ENCODE measurements at regions not wholly inside any gene's neighbourhood (a gene's known extent, or its start where the extent isn't known, plus 50 kb on each side); places are given as distances from the start of the nearest gene placed in this dataset.

DNA sequence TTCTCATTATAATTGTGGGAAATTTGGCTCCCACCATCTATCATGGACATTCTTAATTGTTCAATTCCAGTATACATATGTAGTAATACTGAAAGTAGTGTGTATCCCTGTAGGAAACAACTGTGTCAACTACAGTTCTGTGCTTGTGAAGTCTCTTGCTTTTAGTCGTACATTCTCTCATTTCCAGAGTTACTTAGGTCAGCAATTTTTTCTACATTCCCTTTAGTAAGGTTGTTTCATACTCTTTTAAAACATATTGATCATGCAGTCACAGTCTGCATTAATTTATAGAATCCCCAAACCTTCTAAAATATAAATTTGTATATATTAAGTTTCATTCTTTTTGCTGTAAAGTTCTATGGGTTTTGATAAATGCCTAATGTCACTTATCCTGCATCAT is 289.2 kb upstream of the PCDH10 start:
- no peak for DNase-seq (ENCODE audit: low read depth, low spot score)

DNA sequence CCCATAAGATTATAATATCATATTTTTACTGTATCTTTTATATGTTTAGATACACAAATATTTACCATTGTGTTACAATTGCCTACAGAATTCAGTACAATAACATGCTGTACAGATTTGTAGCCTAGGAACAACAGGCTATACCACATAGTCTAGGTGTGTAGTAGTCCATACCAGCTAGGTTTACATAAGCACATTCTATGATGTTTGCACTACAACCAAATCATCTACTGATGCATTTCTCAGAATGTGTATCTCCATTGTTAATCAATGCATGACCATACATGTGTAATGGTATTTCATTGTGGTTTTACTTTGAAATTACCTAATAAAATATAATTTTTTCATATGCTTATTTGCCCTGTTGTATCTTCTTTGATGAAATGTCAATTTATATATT is 288.1 kb upstream of the PCDH10 start:
- no peak for DNase-seq (ENCODE audit: low read depth, low spot score)

DNA sequence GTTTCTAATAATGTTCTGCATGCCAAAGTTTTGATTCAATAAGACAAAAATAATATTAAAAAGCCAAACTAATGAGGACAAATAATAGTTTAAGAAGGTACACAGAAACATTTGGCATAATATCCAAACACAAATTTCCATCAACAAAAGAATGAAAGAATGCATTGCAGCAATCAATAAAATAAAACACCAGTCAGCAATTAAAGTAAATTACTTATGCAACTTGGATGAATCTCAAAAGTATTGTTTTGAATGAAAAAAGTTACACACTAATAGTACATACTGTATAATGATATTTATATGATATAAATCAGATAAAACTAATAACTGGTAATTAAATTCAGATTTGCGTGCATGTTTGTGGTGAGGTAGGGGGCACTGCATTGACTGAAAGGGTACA is 285.5 kb upstream of the PCDH10 start:
- no peak for DNase-seq (ENCODE audit: low read depth, low spot score)

DNA sequence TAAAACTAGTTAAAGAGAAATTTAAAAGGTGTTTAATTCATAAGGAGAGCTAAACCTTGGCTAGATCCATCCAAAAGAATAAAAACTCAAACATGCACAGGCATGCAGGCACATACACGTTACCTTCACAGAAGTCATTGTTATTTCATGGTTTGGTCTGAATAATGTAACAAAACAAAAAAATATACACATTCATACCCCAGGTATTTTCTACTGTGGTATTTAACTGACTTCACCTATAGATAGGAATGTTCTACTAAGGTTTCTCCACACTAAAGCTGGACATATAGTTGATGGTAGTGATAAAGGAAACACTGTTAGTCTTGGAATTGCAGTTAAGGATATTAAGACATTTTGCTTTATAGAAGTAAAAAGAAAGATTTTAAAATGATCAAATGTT is 283.6 kb upstream of the PCDH10 start:
- no peak for DNase-seq (ENCODE audit: low read depth, low spot score)

DNA sequence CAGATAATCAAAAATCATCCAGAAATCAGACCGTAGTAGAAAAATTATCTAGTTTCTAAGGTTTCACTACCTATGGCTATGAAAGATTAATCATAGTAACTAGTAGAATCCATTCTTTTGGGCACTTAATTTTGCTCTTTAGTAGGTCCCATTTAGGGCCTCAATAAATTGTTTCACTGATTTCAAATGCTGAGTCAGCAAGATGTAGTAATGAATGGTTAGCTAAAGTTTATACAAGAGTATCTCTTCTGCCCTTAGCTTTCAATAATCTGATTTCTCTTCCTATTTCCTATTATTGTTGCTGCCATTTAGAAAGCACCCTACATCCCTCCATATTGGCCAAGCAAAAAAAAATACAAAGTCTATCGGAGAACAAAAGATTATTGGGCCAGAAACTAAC is 283.2 kb upstream of the PCDH10 start:
- no peak for DNase-seq (ENCODE audit: low read depth, low spot score)

DNA sequence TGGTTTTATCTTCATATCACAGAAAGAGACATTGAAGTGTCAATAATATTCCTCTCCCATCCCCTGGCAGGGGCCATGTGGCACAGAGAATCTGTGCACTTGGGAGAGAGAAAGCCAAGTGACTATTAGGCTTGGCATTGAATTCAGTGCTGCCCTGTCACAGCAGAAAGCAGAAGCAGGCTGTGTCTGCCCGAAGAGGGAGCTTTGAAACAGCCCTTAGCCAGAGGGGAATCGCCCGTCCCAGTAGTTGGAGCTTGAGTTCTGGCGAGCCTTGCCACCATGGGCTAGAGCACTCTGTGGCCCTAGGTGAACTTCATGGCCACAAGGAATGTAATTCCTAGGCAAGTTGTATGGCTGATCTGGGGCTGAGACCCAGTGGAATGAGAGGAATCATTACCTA is 282.5 kb upstream of the PCDH10 start:
- no peak for DNase-seq (ENCODE audit: low read depth, low spot score)

DNA sequence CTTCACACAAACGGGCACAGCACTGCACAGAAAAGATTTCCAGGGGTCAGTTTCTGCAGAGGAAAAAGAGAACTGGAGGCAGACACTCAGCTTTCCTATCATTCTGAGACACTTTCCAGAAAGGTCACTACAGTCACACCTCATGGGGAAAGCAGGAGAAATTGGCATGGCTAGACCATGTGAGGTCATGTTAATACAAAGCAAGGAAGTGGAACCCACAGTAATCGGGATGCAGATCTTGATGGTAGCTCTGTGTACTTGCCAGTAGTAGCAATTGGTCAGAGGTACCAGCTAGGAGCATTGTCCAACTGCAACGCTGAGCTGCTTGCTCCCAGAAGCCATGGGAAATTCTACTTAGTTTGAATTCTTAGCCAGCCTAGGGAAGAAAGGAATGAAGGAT is 255.3 kb upstream of the PCDH10 start:
- no peak for DNase-seq (ENCODE audit: low read depth, low spot score)

DNA sequence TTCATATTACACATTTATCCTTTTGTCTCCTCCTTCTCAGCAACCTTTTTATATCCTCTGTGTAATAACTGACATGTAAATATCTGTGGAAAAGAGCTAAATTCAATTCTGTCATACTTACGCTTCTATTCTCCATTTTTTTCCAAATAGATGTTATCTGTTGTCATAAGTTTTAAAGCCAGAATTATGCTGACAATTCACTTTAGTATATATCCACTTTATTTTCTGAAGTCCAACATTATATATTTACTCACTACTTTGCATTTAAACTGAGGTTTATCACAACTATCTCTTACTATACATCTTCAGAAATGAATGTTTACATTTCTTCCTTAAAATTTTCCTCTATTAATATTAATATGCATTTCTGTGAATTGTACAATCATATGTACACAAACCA is 247.9 kb upstream of the PCDH10 start:
- DNase-seq (ENCODE audit: low read depth, low spot score) = no peak

DNA sequence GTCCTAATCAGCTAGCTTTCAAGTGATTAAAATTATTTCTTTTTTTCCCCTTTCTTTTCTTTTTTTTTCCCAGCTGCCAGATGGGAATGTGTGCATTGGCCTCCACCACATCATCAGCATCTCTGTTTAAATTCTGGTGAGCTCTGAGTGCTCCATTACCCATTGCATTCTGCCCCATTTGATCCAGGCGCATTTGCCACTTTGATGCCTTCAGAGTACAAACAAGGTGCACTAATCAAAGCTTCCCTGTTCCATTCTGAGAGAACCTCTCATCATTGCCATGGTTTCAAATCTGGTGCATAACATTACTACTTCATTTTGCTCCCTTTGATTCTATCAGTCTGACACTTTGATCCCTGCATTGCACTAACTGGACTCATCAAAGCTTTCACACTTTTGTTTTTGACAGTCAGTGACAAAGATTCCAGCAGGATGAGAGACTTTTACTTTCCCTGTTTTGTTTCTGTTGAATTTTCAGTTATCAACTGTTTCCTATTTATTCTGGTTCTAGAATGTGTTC is 238.8 kb upstream of the PCDH10 start:
- no peak for DNase-seq (ENCODE audit: low read depth, low spot score)

DNA sequence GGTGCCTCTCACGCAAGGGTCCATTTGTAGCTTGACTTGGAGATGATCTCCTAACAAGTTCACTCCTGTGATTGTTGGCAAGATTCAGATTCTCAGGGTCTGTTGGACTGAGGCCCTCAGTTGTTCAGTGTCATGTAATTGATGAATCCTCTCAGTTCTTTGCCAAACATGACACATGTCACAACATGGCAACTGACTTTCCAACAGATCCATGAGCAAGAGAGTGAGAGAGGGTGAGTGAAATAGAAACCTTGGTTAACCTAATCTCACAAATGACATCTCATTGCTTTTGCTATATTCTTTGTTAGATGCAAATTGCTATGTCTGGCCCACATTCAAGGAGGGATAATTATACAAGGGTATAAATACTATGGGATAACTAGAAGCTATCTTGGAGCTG is 231.0 kb upstream of the PCDH10 start:
- no peak for DNase-seq (ENCODE audit: low read depth, low spot score)

DNA sequence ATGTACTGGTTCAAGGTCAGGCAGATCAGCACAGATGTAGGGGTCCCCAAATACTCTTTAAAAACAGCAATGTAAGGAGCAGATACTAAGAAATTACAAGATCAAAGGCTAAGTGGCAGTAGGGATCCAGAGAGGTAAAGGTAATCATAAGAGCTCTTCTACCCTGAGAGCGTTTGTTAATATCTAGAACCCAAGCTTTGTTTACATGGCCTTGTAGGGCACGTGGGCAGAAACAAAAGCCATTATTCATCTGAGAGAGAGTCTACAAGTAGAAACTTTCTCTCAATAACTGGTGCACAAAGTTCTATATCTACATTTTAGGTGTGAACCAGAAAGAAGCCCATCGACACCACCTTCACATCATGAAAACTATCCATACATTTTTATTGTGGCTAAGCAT is 225.6 kb upstream of the PCDH10 start:
- no peak for DNase-seq (ENCODE audit: low read depth, low spot score)

DNA sequence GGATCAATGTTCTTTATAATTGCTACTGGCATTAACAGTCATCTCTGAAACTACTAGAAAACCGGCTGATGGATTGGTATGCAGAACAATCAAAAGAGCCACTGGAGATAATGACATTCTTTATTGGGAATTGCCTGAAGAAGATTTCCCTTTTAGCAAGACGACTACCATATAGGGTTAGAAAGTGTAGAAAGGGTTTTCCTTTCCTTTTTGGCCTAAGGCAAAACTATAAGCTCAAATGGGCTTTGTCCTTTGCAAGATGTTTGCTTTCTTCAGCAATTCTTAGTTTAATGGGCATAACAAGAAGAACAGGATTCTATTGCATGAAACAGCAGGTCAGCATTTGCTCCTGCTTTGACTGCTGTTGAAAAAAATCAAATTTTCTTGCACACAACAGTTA is 214.2 kb upstream of the PCDH10 start:
- DNase-seq (ENCODE audit: low read depth, low spot score) = peak; percentile 26

DNA sequence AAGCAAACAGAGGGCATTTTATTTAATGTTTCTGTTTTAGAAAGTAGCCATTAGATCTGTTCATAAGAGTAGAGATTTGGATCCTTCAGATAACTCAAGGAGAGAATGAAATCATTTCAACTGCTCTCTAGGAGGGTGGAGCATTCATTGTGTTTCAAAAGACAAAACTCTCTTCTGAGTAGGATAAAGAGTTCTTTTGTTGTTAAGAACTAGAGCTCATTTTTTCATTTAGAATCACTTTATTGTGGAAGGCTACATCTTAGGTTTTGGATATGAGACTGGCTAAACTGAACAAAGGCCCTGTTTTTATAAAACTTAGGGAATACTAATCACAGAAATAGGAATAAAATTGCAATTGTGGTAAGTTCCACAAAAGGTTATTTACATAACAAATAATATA is 193.9 kb upstream of the PCDH10 start:
- no peak for DNase-seq (ENCODE audit: low read depth, low spot score)

DNA sequence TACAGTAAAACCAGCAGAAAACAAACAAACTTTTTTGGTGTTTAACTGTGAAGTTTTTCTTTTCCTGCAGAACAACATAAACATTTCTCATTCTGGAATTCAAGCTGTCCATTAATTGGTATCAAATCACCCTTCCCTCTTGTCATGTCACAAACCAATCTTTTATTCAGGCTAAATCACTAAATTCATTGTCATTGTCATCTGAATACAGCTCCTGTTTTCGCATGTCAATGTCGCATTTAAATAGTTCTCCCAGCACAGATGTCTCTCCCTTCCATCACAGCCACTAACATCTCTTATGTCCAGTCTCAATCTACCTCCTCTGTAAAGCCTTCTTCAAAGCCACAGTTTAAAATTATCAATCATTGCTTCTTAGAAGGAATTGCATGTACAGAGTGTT is 192.1 kb upstream of the PCDH10 start:
- no peak for DNase-seq (ENCODE audit: low read depth, low spot score)

DNA sequence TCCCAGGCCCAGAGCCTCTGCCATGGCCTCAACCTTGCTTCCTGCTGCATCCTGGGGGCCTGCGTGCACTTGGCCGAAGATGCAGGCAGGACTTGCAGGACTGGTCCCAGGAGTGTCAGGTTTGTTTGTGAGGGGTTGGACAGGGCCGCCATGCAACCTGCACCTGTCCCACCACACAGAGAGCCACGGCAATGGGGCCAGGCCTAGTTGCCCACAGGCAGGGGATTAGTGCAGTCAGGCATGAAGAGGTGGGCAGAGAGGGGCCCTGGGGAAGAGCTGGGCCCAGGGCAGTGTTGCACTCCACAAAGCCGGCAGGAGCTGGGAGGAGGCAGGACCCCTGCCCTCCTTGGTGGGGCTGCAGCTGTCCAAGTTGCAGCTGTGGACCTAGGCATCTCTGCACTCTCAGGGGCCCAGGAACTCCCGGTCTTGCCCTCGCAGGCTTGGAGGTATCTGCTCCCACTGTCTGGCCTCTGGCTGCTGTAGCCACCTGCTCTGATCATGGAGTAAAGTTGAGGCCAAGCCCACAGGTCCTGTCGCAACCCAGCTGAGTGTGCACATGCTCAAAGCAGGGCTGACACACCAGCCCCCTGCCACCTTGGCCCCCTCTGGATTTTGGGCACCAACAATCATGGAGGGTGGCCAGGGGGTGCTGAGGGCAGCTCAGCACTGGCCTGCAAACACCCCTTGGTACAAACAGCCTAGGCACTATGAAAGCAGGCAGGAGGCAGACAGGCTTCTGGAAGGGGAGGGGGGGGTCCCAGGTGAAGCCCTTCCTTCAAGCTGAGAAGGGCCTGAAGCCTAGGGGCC is 190.4 kb upstream of the PCDH10 start:
- no peak for DNase-seq (ENCODE audit: low read depth, low spot score)

DNA sequence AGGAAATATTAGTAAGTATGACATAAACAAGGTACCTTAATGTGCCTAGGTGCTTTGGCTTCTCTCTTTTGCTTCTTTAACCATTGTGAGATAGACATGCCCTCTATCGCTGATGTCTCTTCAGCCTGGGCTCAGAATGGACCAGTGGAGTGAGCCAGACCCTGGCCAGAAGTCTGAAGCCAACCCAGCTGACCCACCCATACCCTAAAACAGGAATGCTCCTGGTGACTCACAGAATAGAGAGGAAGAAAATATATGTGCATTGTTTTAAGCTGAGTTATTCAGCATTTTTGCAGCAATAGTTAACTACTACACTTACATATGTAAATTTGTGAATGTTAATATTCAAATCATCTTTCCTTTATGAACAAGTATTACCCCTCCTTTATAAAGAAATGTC is 167.5 kb upstream of the PCDH10 start:
- DNase-seq (ENCODE audit: low read depth, low spot score) = no peak

DNA sequence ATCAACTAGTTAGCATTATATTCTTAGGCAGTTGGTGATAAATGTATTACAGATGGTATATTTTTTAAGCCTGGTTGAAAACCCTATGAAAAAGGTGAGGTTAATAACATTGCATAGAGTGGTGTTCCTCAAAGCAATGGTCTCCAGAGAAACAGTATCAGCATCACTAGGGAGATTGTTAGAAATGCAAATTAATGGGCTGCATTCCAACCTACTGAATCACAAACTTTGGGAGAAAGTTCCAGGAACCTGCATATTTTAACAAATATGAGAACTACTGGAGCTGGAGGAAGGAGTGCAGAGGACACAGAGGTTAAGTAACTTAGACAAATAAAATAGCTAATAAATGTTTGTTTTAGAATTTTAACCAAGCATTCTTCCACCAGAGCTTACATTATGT is 166.9 kb upstream of the PCDH10 start:
- peak; percentile 15 for DNase-seq (ENCODE audit: low read depth, low spot score)

DNA sequence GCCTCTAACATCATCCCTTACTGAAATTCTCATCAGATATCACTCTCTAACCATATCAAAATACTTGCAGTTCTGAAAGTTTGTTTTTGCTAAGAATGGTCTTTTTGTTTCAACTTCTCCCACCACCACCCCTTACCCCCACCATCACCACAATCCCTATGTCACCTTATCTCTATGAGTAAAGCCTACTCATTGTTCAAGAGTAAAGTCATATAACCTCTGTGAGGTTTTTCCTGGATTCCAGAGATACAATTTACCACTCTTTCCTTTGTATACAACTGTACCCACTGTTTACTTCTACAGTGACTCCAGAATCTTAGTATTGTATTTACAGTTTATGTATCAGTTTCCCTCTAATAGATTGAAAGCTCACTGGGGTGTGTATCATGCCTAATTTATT is 158.0 kb upstream of the PCDH10 start:
- no peak for DNase-seq (ENCODE audit: low read depth, low spot score)

DNA sequence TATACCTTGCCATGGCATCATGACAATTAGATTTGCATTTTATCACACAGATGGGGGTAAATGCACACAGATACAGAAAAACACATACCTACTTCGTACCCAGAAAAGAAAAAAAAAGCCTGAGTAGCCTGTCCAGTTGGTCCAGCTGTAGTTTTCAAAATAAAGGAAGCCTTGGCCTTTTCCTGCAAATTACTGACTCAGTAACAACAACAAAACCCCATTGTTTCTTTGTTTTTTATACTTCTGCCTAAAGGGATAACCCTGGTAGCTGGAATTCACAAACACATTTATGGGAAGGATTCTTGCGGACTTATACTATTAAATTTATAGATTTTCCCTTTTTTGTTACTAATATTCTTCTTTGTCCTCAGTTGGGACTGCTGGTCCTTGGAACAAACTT is 156.4 kb upstream of the PCDH10 start:
- peak; percentile 4 for DNase-seq (ENCODE audit: low read depth, low spot score)

DNA sequence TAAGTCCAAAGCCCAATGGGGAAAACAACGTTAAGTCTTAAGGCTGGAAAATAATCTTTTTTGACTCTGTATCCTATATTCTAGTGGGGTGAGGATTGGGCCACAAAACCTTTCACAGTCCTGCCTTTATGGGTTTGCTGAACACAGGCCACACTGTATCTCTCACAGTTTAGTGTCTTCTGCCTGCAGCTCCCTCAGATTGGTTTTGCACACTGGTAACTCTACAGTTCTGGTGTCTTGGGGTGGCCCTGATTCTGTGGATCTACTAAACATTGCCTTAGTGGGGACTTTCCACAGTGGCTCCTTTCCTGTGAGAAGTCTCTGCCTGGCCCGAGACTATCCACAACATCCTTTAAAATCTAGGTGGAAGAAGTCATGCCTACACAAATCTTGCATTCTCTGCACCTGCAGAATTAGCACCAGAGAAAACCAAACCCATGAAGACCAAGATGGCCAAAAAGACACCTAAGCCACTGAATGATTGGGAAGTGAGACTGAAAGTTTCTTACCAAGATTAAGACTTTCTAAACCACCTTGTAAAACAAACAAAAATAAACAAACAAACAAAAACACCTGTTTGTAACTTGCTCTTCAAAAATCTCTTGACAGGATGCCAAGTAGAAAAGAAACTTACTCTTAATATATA is 150.4 kb upstream of the PCDH10 start:
- no peak for DNase-seq (ENCODE audit: low read depth, low spot score)

DNA sequence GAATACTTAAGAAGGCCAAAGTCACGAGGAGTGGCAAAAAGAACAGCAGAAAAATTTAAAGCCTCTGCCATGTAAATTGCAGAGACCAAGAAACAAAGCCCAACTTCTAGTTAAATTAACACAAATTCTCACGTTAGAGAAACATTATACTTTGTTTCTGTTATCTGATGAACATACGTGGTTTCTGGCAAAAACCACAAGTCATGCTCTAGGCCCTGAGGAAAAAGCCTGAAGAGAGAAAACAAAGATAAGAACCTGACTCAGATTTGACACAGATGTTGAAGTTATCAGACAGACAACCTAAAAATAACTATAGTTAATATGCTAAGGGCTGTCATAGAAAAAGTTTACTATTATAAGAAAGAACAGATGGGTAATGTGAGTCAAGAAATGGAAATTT is 149.1 kb upstream of the PCDH10 start:
- no peak for DNase-seq (ENCODE audit: low read depth, low spot score)

DNA sequence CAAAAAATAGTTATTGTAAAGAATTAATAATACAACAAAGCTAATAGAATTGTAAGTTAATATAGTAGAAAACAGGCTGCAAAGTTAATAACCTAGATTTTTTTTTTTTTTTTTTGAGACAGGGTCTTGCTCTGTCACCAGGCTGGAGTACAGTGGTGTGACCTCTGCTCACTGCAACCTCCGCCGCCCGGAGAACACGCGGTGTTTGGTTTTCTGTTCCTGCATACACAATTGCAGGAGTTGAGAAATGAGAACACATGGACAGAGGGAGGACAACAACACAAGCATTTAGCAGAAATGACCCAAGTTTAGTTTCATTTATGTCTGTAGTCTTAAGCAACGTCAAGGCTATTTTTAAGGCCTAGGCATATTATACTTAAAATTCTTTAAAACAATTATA is 145.9 kb upstream of the PCDH10 start:
- DNase-seq (ENCODE audit: low read depth, low spot score) = no peak

DNA sequence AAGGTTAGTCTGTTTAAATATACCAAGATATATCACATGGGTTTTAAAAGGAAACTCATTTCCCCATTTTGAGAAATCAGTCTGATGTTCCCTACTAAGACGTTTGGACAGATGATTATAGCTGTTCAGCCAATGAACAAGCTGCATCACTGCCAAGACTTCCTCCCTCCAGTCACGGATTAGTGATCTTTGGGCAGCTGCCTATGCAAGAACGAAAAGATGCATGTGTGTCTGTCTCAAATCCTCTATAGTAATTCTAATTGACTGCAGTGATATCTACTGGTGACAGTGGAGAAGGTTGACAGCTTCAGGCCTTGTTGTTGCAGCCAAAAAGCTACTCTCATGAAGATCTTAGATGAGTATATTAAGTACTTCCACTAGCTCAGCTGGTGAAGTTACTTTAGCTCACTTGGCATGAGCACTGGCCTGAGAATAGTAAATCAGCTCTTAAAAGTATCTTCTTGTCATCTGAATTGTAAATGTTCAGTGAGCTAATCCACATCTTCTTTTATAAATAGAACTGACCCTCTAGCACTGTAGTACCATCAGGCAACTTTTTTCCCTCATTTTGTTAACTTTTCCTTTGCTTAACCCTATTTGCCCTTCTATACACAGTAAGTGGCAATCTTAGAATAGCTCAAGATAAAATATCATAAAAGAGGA is 134.5 kb upstream of the PCDH10 start:
- no peak for DNase-seq (ENCODE audit: low read depth, low spot score)

Data from ELF-1 (cell line).